ENCODE measurements at regions not wholly inside any gene's neighbourhood (a gene's known extent, or its start where the extent isn't known, plus 50 kb on each side); places are given as distances from the start of the nearest gene placed in this dataset.

DNA sequence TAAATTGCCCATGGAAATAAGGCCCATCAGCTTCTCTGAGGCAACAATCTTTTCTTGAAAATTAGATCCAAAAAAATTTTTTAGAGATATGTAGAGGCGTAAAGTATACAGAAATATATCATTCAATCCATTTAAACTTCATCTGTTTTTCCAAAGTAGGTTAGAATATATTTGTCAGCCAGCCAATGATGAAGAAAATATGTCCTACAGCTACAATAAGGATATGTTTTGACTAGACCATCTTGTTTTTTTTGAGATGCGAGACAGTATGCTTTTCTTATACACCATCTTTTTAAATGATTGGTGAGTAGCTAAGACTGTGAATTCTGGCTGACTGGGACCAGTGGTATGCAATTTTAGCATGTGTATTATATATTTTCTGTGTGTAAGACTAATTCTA, 630.4 kb upstream of the CNTN5 start:
- TF ChIP-seq, protein P1, sequence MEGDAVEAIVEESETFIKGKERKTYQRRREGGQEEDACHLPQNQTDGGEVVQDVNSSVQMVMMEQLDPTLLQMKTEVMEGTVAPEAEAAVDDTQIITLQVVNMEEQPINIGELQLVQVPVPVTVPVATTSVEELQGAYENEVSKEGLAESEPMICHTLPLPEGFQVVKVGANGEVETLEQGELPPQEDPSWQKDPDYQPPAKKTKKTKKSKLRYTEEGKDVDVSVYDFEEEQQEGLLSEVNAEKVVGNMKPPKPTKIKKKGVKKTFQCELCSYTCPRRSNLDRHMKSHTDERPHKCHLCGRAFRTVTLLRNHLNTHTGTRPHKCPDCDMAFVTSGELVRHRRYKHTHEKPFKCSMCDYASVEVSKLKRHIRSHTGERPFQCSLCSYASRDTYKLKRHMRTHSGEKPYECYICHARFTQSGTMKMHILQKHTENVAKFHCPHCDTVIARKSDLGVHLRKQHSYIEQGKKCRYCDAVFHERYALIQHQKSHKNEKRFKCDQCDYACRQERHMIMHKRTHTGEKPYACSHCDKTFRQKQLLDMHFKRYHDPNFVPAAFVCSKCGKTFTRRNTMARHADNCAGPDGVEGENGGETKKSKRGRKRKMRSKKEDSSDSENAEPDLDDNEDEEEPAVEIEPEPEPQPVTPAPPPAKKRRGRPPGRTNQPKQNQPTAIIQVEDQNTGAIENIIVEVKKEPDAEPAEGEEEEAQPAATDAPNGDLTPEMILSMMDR (conservative IDR thresholded peaks at IDR 0.05; ENCODE audit: low read depth, low read length): no peak
- TF ChIP-seq EZH2phosphoT487 (IDR thresholded peaks at IDR 0.05; ENCODE audit: borderline replicate concordance, low read length) (no peak), EZH2 (IDR thresholded peaks at IDR 0.05; ENCODE audit: low read length, unreplicated experiment) (no peak)
